ENCODE measurements at regions not wholly inside any gene's neighbourhood (a gene's known extent, or its start where the extent isn't known, plus 50 kb on each side); places are given as distances from the start of the nearest gene placed in this dataset.

- peak in 1 of 10 donors; percentile 73 for DNase-seq
- intact Hi-C loops (cut with DNase I) = loop anchor here (5.0 kb wide), 1 partner anchor 1244 kb away; no protein-coding TSS in a partner anchor
Measured at GRCh38 chr20:59456342-59457279, 147.7 kb upstream of the PHACTR3 start.

GRCh38 chr20:59458645-59459044 is 145.7 kb upstream of the PHACTR3 start:
- intact Hi-C loops (cut with DNase I) = loop anchor here (5.0 kb wide), 1 partner anchor 1246 kb away; no protein-coding TSS in a partner anchor
- DNase-seq = no peak

- peak in 1 of 10 donors; percentile 59 for DNase-seq
- intact Hi-C loops (cut with DNase I) = loop anchor here (5.0 kb wide), 1 partner anchor 1247 kb away; no protein-coding TSS in a partner anchor
Measured at GRCh38 chr20:59459586-59459985, 144.8 kb upstream of the PHACTR3 start.

- intact Hi-C loops (cut with DNase I) = no loop called here
- peak in 1 of 10 donors; percentile 67 for DNase-seq
Measured at GRCh38 chr20:59460352-59460751, 144.0 kb upstream of the PHACTR3 start.

- peak in 1 of 10 donors; percentile 67 for DNase-seq
- intact Hi-C loops (cut with DNase I) = no loop called here
Measured at GRCh38 chr20:59461526-59461925, 142.8 kb upstream of the PHACTR3 start.

- peak in 1 of 10 donors; percentile 52 for DNase-seq
Measured at GRCh38 chr20:59462249-59462648, 142.1 kb upstream of the PHACTR3 start.

GRCh38 chr20:59463541-59463940 is 140.8 kb upstream of the PHACTR3 start:
- no peak for DNase-seq
- intact Hi-C loops (cut with DNase I) = no loop called here

More at GRCh38 chr20:59462249-59462648, 142.1 kb upstream of the PHACTR3 start:
- intact Hi-C loops (cut with DNase I) = no loop called here

GRCh38 chr20:59466107-59466815 is 138.1 kb upstream of the PHACTR3 start:
- DNase-seq = peak in 1 of 10 donors; percentile 70
- intact Hi-C loops (cut with DNase I) = no loop called here

- peak in 1 of 10 donors; percentile 53 for DNase-seq
- intact Hi-C loops (cut with DNase I) = no loop called here
Measured at GRCh38 chr20:59468831-59469230, 135.5 kb upstream of the PHACTR3 start.

GRCh38 chr20:59469267-59470252 is 134.8 kb upstream of the PHACTR3 start:
- intact Hi-C loops (cut with DNase I) = no loop called here
- peak in 1 of 10 donors; percentile 72 for DNase-seq

- intact Hi-C loops (cut with DNase I) = no loop called here
- DNase-seq = peak in 1 of 10 donors; percentile 72
Measured at GRCh38 chr20:59470521-59470920, 133.8 kb upstream of the PHACTR3 start.

GRCh38 chr20:59471653-59472421 is 132.5 kb upstream of the PHACTR3 start:
- peak in 1 of 10 donors; percentile 35 for DNase-seq
- intact Hi-C loops (cut with DNase I) = no loop called here

- DNase-seq = no peak
- intact Hi-C loops (cut with DNase I) = no loop called here
Measured at GRCh38 chr20:59473742-59474141, 130.6 kb upstream of the PHACTR3 start.

- DNase-seq = no peak
- intact Hi-C loops (cut with DNase I) = no loop called here
Measured at GRCh38 chr20:59481067-59481466, 123.3 kb upstream of the PHACTR3 start.

- peak in 1 of 10 donors; percentile 43 for DNase-seq
- intact Hi-C loops (cut with DNase I) = no loop called here
Measured at GRCh38 chr20:59481477-59482018, 122.8 kb upstream of the PHACTR3 start.

- peak in 1 of 10 donors; percentile 62 for DNase-seq
- intact Hi-C loops (cut with DNase I) = no loop called here
Measured at GRCh38 chr20:59482351-59483187, 121.8 kb upstream of the PHACTR3 start.

GRCh38 chr20:59483481-59483880 is 120.9 kb upstream of the PHACTR3 start:
- intact Hi-C loops (cut with DNase I) = no loop called here
- DNase-seq = peak in 1 of 10 donors; percentile 52

- intact Hi-C loops (cut with DNase I) = no loop called here
- DNase-seq = peak in 1 of 10 donors; percentile 61
Measured at GRCh38 chr20:59484228-59484627, 120.1 kb upstream of the PHACTR3 start.

All from posterior cingulate gyrus (tissue), 11 donors.